ENCODE measurements at regions not wholly inside any gene's neighbourhood (a gene's known extent, or its start where the extent isn't known, plus 50 kb on each side); places are given as distances from the start of the nearest gene placed in this dataset.
A peak's percentile ranks its signal among the peaks of the same experiment; 100 is the strongest.

GRCh38 chr12:21713133-21713532 is 55.5 kb upstream of the LDHB start:
- DNase-seq (ENCODE audit: low read depth), result no peak
- H3K4me3 ChIP-seq (ENCODE audit: low read depth, low read length), result no peak overlapping the region
- no peak for TF ChIP-seq CTCF (conservative IDR thresholded peaks at IDR 0.05; ENCODE audit: low read depth, low read length)

GRCh38 chr12:21710958-21711775 is 53.5 kb upstream of the LDHB start:
- TF ChIP-seq CTCF (conservative IDR thresholded peaks at IDR 0.05; ENCODE audit: low read depth, low read length), result no peak
- no peak overlapping the region for H3K4me3 ChIP-seq (ENCODE audit: low read depth, low read length)
- DNase-seq (ENCODE audit: low read depth), result peak; percentile 25
